ENCODE measurements at regions not wholly inside any gene's neighbourhood (a gene's known extent, or its start where the extent isn't known, plus 50 kb on each side); places are given as distances from the start of the nearest gene placed in this dataset.

DNA sequence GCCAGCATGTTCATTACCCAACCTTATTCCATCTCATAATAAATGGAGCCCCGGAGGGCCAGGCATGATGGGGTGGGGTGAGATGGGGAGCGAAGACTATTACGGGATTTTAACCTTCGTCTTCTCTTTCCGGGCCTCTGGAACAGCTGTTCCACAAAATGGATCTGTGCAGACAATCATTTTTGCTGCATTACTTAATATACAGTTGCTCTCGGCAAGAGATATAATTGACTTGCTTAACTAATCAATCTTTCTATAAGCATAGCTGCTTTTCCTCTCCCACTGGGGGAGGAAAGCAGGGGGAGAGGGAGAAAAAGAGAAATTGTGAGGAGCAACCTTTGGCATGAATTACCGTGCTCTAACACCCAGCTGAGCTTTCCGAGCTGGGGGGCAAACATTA is 440.4 kb downstream of the BUD13 start:
- TF ChIP-seq, protein P1, sequence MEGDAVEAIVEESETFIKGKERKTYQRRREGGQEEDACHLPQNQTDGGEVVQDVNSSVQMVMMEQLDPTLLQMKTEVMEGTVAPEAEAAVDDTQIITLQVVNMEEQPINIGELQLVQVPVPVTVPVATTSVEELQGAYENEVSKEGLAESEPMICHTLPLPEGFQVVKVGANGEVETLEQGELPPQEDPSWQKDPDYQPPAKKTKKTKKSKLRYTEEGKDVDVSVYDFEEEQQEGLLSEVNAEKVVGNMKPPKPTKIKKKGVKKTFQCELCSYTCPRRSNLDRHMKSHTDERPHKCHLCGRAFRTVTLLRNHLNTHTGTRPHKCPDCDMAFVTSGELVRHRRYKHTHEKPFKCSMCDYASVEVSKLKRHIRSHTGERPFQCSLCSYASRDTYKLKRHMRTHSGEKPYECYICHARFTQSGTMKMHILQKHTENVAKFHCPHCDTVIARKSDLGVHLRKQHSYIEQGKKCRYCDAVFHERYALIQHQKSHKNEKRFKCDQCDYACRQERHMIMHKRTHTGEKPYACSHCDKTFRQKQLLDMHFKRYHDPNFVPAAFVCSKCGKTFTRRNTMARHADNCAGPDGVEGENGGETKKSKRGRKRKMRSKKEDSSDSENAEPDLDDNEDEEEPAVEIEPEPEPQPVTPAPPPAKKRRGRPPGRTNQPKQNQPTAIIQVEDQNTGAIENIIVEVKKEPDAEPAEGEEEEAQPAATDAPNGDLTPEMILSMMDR (IDR thresholded peaks at IDR 0.05), result no peak
- TF ChIP-seq POLR2A (IDR thresholded peaks at IDR 0.05), result no peak
